ENCODE measurements at regions not wholly inside any gene's neighbourhood (a gene's known extent, or its start where the extent isn't known, plus 50 kb on each side); places are given as distances from the start of the nearest gene placed in this dataset.
A peak's percentile ranks its signal among the peaks of the same experiment; 100 is the strongest.
"Not testable (repeated sequence)": the region's sequence is repeated elsewhere in the genome, so short reads cannot be mapped to it uniquely, and the experiment has no call there.

DNA sequence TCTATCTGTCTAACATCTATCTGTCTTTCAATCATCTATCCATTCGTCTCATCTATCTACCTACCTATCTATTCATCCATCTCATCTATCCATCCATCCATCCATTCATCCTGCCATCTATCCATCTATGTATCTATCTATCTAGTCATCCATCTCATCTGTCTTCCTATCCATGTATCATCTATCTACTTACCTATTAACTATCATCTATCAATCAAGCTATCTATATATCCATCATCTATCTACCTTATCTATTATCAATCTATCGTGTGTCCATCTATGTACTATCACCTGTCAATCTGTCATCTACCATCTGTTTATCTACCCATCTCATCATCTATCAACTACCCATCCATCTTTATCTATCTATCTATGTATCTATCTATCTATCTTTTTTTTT is 217.7 kb downstream of the CRLF2 start:
- TF ChIP-seq, protein P1, sequence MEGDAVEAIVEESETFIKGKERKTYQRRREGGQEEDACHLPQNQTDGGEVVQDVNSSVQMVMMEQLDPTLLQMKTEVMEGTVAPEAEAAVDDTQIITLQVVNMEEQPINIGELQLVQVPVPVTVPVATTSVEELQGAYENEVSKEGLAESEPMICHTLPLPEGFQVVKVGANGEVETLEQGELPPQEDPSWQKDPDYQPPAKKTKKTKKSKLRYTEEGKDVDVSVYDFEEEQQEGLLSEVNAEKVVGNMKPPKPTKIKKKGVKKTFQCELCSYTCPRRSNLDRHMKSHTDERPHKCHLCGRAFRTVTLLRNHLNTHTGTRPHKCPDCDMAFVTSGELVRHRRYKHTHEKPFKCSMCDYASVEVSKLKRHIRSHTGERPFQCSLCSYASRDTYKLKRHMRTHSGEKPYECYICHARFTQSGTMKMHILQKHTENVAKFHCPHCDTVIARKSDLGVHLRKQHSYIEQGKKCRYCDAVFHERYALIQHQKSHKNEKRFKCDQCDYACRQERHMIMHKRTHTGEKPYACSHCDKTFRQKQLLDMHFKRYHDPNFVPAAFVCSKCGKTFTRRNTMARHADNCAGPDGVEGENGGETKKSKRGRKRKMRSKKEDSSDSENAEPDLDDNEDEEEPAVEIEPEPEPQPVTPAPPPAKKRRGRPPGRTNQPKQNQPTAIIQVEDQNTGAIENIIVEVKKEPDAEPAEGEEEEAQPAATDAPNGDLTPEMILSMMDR (conservative IDR thresholded peaks at IDR 0.05; ENCODE audit: low read depth, low read length): no peak
- TF ChIP-seq EZH2 (IDR thresholded peaks at IDR 0.05; ENCODE audit: borderline replicate concordance, low read depth, low read length, poor library complexity, severe bottlenecking): no peak
- no TSS peak for BruUV-seq (replicated peaks)
- Histone ChIP-seq H3K27me3 (replicated peaks; ENCODE audit: insufficient read depth, low read depth, low read length, poor library complexity) (no peaks in the 10 kb centered on the region), H3K9me3 (ENCODE audit: low read depth, low read length, poor library complexity, severe bottlenecking) (no peaks in the 10 kb centered on the region), H3K4me1 (ENCODE audit: insufficient read depth, low read length, poor library complexity, severe bottlenecking) (no peaks in the 10 kb centered on the region), H3K4me3 (ENCODE audit: low read depth, low read length, poor library complexity, severe bottlenecking) (no peak overlapping the region), H3K27ac (ENCODE audit: low read depth, low read length, poor library complexity, severe bottlenecking) (no peak overlapping the region), H3K36me3 (ENCODE audit: insufficient read depth, low read length, poor library complexity, severe bottlenecking) (no peaks in the 10 kb centered on the region)
- no peak for DNase-seq (ENCODE audit: low spot score)
- intact Hi-C loops (cut with micrococcal nuclease; ENCODE audit: unreplicated experiment): no loop called here
- CTCF ChIA-PET: no interaction called here
- POLR2A ChIA-PET (ENCODE audit: low non-redundant PET): no interaction called here

DNA sequence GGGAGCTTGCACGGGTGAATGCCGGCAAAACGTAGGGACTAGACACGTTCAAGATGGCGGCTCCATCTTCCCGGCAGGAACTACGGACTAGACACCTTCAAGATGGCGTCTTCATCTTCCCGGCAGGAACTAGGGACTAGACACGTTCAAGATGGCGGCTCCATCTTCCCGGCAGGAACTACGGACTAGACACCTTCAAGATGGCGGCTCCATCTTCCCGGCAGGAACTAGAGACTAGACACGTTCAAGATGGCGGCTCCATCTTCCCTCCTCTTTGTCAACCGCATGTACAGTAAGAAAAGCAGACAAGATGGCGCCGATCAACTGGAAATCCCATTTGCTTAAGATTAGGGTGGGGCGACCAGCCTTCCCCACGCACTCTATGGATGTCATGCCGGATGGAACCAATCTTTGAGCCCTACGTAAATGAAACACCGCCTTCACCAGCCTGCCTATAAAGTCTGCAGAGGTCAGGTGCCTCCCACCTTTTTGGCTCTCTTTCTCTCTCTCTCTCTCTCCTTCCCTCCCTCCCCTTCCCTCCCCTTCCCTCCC is 222.4 kb downstream of the CRLF2 start:
- no peaks in the 10 kb centered on the region for H3K4me1 ChIP-seq (ENCODE audit: insufficient read depth, low read length, poor library complexity, severe bottlenecking)
- no peaks in the 10 kb centered on the region for H3K9me3 ChIP-seq (ENCODE audit: low read depth, low read length, poor library complexity, severe bottlenecking)
- no TSS peak for BruUV-seq (replicated peaks)
- intact Hi-C loops (cut with micrococcal nuclease; ENCODE audit: unreplicated experiment): no loop called here
- ChIA-PET CTCF (no interaction called here), POLR2A (ENCODE audit: low non-redundant PET) (no interaction called here)
- H3K27ac ChIP-seq (ENCODE audit: low read depth, low read length, poor library complexity, severe bottlenecking): no peak overlapping the region
- no peak for TF ChIP-seq EZH2 (IDR thresholded peaks at IDR 0.05; ENCODE audit: borderline replicate concordance, low read depth, low read length, poor library complexity, severe bottlenecking)
- peak; percentile 11 for DNase-seq (ENCODE audit: low spot score)
- H3K27me3 ChIP-seq (replicated peaks; ENCODE audit: insufficient read depth, low read depth, low read length, poor library complexity): no peaks in the 10 kb centered on the region
- H3K36me3 ChIP-seq (ENCODE audit: insufficient read depth, low read length, poor library complexity, severe bottlenecking): no peaks in the 10 kb centered on the region
- H3K4me3 ChIP-seq (ENCODE audit: low read depth, low read length, poor library complexity, severe bottlenecking): no peak overlapping the region

DNA sequence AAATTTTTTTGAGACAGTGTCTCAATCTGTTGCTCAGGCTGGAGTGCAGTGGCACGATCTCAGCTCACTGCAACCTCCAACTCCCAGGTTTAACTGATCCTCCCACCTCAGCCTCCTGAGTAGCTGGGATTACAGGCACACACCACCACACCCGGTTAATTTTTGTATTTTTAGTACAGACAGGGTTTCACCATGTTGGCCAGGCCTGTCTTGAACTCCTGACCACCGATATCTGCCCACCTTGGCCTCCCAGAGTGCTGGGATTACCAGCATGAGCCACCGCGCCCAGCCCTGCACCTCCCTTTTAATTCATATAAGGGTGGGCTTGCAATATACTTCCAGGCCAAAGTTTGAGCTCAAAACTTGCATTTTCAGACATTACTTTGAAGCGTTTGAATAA is 223.9 kb downstream of the CRLF2 start:
- BruUV-seq (replicated peaks); intact Hi-C loops (cut with micrococcal nuclease; ENCODE audit: unreplicated experiment); DNase-seq (ENCODE audit: low spot score); H3K4me3 ChIP-seq (ENCODE audit: low read depth, low read length, poor library complexity, severe bottlenecking); CTCF ChIA-PET; H3K4me1 ChIP-seq (ENCODE audit: insufficient read depth, low read length, poor library complexity, severe bottlenecking); H3K36me3 ChIP-seq (ENCODE audit: insufficient read depth, low read length, poor library complexity, severe bottlenecking); H3K27ac ChIP-seq (ENCODE audit: low read depth, low read length, poor library complexity, severe bottlenecking); H3K27me3 ChIP-seq (replicated peaks; ENCODE audit: insufficient read depth, low read depth, low read length, poor library complexity); H3K9me3 ChIP-seq (ENCODE audit: low read depth, low read length, poor library complexity, severe bottlenecking); POLR2A ChIA-PET (ENCODE audit: low non-redundant PET): not testable (repeated sequence)

DNA sequence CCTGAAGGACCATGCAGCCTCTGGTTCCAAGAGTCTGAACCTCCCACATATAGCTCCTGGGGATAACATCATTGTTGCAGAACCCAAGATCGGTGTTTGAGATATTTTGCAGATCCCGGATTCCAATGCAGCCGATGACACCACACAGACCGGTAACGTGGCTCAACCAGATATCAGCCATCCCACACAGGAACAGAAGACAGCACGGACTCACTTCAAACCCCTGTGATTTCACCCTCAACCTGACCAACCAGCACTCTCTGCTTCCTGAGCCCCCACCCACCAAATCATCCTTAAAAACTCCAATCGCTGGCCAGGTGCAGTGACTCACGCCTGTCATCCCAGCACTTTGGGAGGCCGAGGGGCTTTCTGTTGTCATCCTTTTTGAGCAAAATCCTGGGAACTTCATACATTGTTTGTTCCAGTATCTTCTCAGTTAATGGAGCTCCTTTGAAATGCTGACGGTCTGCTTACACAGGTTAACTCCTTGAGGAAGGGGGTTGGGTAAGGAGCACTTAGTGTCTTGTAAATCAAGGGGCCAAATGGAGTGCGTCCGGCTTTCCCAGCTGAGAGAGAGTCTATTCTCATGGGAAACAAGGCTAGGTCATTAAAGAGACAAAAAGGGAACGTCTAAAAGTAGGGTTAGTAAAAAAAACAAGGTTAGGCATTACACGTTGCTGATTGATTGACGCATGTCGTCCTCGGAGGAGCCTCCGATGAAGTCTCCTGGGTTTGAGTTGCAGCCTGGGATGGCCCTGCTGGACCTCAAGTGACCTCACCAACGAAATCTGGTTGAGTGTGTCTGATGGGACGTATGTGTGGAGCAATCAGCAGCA is 230.4 kb downstream of the CRLF2 start:
- no peak for DNase-seq (ENCODE audit: low spot score)
- Histone ChIP-seq H3K4me1 (ENCODE audit: insufficient read depth, low read length, poor library complexity, severe bottlenecking) (no peaks in the 10 kb centered on the region), H3K27me3 (replicated peaks; ENCODE audit: insufficient read depth, low read depth, low read length, poor library complexity) (no peaks in the 10 kb centered on the region), H3K27ac (ENCODE audit: low read depth, low read length, poor library complexity, severe bottlenecking) (no peak overlapping the region), H3K9me3 (ENCODE audit: low read depth, low read length, poor library complexity, severe bottlenecking) (peaks cover 3% of the 10 kb centered on the region), H3K4me3 (ENCODE audit: low read depth, low read length, poor library complexity, severe bottlenecking) (no peak overlapping the region), H3K36me3 (ENCODE audit: insufficient read depth, low read length, poor library complexity, severe bottlenecking) (no peaks in the 10 kb centered on the region)
- intact Hi-C loops (cut with micrococcal nuclease; ENCODE audit: unreplicated experiment): no loop called here
- TF ChIP-seq, protein P1 (conservative IDR thresholded peaks at IDR 0.05; ENCODE audit: low read depth, low read length): no peak
- no TSS peak for BruUV-seq (replicated peaks)
- ChIA-PET CTCF (no interaction called here), POLR2A (ENCODE audit: low non-redundant PET) (no interaction called here)

All from A673 (cell line).